HEK293 (cell line): ENCODE measurements at regions not wholly inside any gene's neighbourhood (a gene's known extent, or its start where the extent isn't known, plus 50 kb on each side); places are given as distances from the start of the nearest gene placed in this dataset.

Experiments
- CTCF ChIA-PET: fragments of 350-600 bp; formaldehyde crosslinking; extraction: SDS; loops from one replicate; lab custom pipeline; 2021; ENCODE audit warnings: antibody characterized with exemption; lab: Yijun Ruan, JAX
- POLR2A ChIA-PET: fragments of 300-600 bp; formaldehyde crosslinking; extraction: SDS; loops from one replicate; lab custom pipeline; 2020; ENCODE audit warnings: antibody characterized with exemption, inconsistent platforms; lab: Yijun Ruan, JAX
- H3K27ac ChIP-seq: fragments of 200-500 bp; sonication (Bioruptor generic); 2 replicates; pipeline ENCODE4 v1.5.1; 2014; ENCODE audit warnings: low read depth, low read length, control low read depth, inconsistent platforms; ENCODE audit errors: extremely low read depth
- H3K36me3 ChIP-seq, 2 experiments: fragments of 200-500 bp in 1 of 2; sonication (Bioruptor generic) in 1 of 2; 1 replicate in 1 of 2; 2 replicates in 1 of 2; pipeline ENCODE4 v1.5.1; 2014 to 2017; ENCODE audit warnings: inconsistent platforms in 2 of 2, low read length in 2 of 2; ENCODE audit not compliant: control insufficient read depth in 2 of 2, insufficient read depth in 1 of 2
- H3K4me1 ChIP-seq: fragments of 200-500 bp; sonication (Bioruptor generic); 2 replicates; pipeline ENCODE4 v1.5.1; 2014; ENCODE audit warnings: mild to moderate bottlenecking, low read length, inconsistent platforms; ENCODE audit not compliant: control insufficient read depth, insufficient read depth
- H3K4me3 ChIP-seq: 2 replicates; pipeline ENCODE4 v1.5.1; 2011; ENCODE audit warnings: low read depth, mild to moderate bottlenecking, control low read depth, low read length, moderate library complexity
- H3K9me3 ChIP-seq: fragments of 200-500 bp; sonication (Bioruptor generic); 2 replicates; pipeline ENCODE4 v1.5.1; 2014; ENCODE audit warnings: low read depth, low read length, inconsistent platforms; ENCODE audit not compliant: control insufficient read depth, insufficient read depth
- FEZF1 ChIP-seq: fragments of 450-650 bp; formaldehyde crosslinking; IDR thresholded peaks from 2 replicates; pipeline ENCODE4 v1.5.1; 2016; ENCODE audit warnings: missing biosample characterization, missing genetic modification characterization
- GLI4 ChIP-seq: fragments of 450-650 bp; formaldehyde crosslinking; IDR thresholded peaks from 2 replicates; pipeline ENCODE4 v1.5.1; 2016; ENCODE audit warnings: missing biosample characterization, missing genetic modification characterization
- HIC1 ChIP-seq: fragments of 450-650 bp; formaldehyde crosslinking; IDR thresholded peaks from 2 replicates; pipeline ENCODE4 v1.5.1; 2016; ENCODE audit warnings: missing biosample characterization, missing genetic modification characterization
- INSM2 ChIP-seq: fragments of 450-650 bp; formaldehyde crosslinking; IDR thresholded peaks from 2 replicates; pipeline ENCODE4 v1.5.1; 2016; ENCODE audit warnings: missing biosample characterization, missing genetic modification characterization
- MZF1 ChIP-seq: fragments of 450-650 bp; formaldehyde crosslinking; IDR thresholded peaks from 2 replicates; pipeline ENCODE4 v1.5.1; 2017; ENCODE audit warnings: missing biosample characterization, missing genetic modification characterization, borderline replicate concordance
- SALL2 ChIP-seq: fragments of 450-650 bp; formaldehyde crosslinking; IDR thresholded peaks from 2 replicates; pipeline ENCODE4 v1.5.0; 2017; ENCODE audit warnings: missing biosample characterization, mild to moderate bottlenecking, missing genetic modification characterization, borderline replicate concordance
- ZBTB8A ChIP-seq: fragments of 450-650 bp; formaldehyde crosslinking; IDR thresholded peaks from 2 replicates; pipeline ENCODE4 v1.5.1; 2016; ENCODE audit warnings: missing biosample characterization, missing genetic modification characterization
- ZIC2 ChIP-seq: fragments of 450-650 bp; formaldehyde crosslinking; IDR thresholded peaks from 2 replicates; pipeline ENCODE4 v1.5.1; 2016; ENCODE audit warnings: missing biosample characterization, missing genetic modification characterization
- ZNF146 ChIP-seq: fragments of 450-650 bp; formaldehyde crosslinking; IDR thresholded peaks from 2 replicates; pipeline ENCODE4 v1.5.1; 2016; ENCODE audit warnings: missing biosample characterization, missing genetic modification characterization
- ZNF155 ChIP-seq: fragments of 450-650 bp; formaldehyde crosslinking; IDR thresholded peaks from 2 replicates; pipeline ENCODE4 v1.5.1; 2016; ENCODE audit warnings: missing biosample characterization, missing genetic modification characterization
- ZNF157 ChIP-seq: fragments of 450-650 bp; formaldehyde crosslinking; IDR thresholded peaks from 2 replicates; pipeline ENCODE4 v1.5.1; 2016; ENCODE audit warnings: missing biosample characterization, missing genetic modification characterization
- ZNF18 ChIP-seq: fragments of 450-650 bp; formaldehyde crosslinking; IDR thresholded peaks from 2 replicates; pipeline ENCODE4 v1.5.1; 2016; ENCODE audit warnings: missing biosample characterization, missing genetic modification characterization
- ZNF513 ChIP-seq: fragments of 450-650 bp; IDR thresholded peaks from 2 replicates; pipeline ENCODE4 v1.5.1; 2018; ENCODE audit warnings: missing biosample characterization, missing genetic modification characterization
- ZNF596 ChIP-seq: fragments of 450-650 bp; IDR thresholded peaks from 2 replicates; pipeline ENCODE4 v1.5.0; 2018; ENCODE audit warnings: missing biosample characterization, mild to moderate bottlenecking, missing genetic modification characterization, moderate library complexity
- ZNF600 ChIP-seq: fragments of 450-650 bp; formaldehyde crosslinking; IDR thresholded peaks from 2 replicates; pipeline ENCODE4 v1.5.1; 2016; ENCODE audit warnings: missing biosample characterization, missing genetic modification characterization

GRCh38 chr6:168196385-168196860 is 117.4 kb upstream of the FRMD1 start:
- H3K4me3 ChIP-seq = no peak overlapping the region
- H3K27ac ChIP-seq = no peak overlapping the region
- 0 out of 2 replicates have a peak, but pooled peaks cover 5% of the 10 kb centered on the region for H3K4me1 ChIP-seq
- TF ChIP-seq FEZF1 (peak; percentile 45; the same call in 1 of the 2 replicates), SALL2 (tag by site-specific recombination) (no peak), ZNF600 (tag by site-specific recombination) (peak; percentile 62)
- ChIA-PET POLR2A (no interaction called here), CTCF (interaction anchor here (0.6 to 1.9 kb wide), 3 partner anchors 18 to 364 kb away, joined by 3 to 5 read pairs (median 3); no protein-coding TSS in a partner anchor)
- no peaks in the 10 kb centered on the region for H3K36me3 ChIP-seq
- H3K9me3 ChIP-seq = no peaks in the 10 kb centered on the region

- Histone ChIP-seq H3K4me3 (no peak overlapping the region), H3K27ac (no peak overlapping the region), H3K9me3 (no peaks in the 10 kb centered on the region), H3K4me1 (0 out of 2 replicates have a peak, but pooled peaks cover 5% of the 10 kb centered on the region), H3K36me3 (no peaks in the 10 kb centered on the region)
- POLR2A ChIA-PET = no interaction called here
- TF ChIP-seq INSM2 (no peak), GLI4 (tag by site-specific recombination) (no peak), HIC1 (no peak), ZIC2 (tag by site-specific recombination) (no peak), ZBTB8A (tag by site-specific recombination) (no peak), ZNF513 (tag by site-specific recombination) (no peak), ZNF146 (tag by site-specific recombination) (no peak), ZNF18 (no peak), ZNF157 (no peak), ZNF596 (tag by site-specific recombination) (no peak), ZNF155 (tag by site-specific recombination) (no peak), MZF1 (tag by site-specific recombination) (no peak)
- CTCF ChIA-PET = interaction anchor here (0.6 to 1.9 kb wide), 5 partner anchors 18 to 363 kb away, joined by 3 to 9 read pairs (median 4); no protein-coding TSS in a partner anchor
Observed at GRCh38 chr6:168195712-168196111, 116.7 kb upstream of the FRMD1 start.
